ENCODE measurements at regions not wholly inside any gene's neighbourhood (a gene's known extent, or its start where the extent isn't known, plus 50 kb on each side); places are given as distances from the start of the nearest gene placed in this dataset.

GRCh38 chr5:128649192-128649591 is 111.1 kb upstream of the FBN2 start:
- DNase-seq (ENCODE audit: low read depth in 2 of 2): peak; percentile 79 to 83
- no peak for TF ChIP-seq CTCF (IDR thresholded peaks at IDR 0.05; ENCODE audit: low read depth, low read length)
- H3K4me3 ChIP-seq (replicated peaks in 1 of 2; ENCODE audit: low read depth in 2 of 2, low read length in 2 of 2): no peak overlapping the region

- no peak overlapping the region for H3K4me3 ChIP-seq (replicated peaks in 1 of 2; ENCODE audit: low read depth in 2 of 2, low read length in 2 of 2)
- no peak for TF ChIP-seq CTCF (IDR thresholded peaks at IDR 0.05; ENCODE audit: low read depth, low read length)
- DNase-seq (ENCODE audit: low read depth in 2 of 2): no peak
Measured at GRCh38 chr5:128662997-128663396, 125.0 kb upstream of the FBN2 start.

- no peak for TF ChIP-seq CTCF (IDR thresholded peaks at IDR 0.05; ENCODE audit: low read depth, low read length)
- no peak for DNase-seq (ENCODE audit: low read depth in 2 of 2)
- H3K4me3 ChIP-seq (replicated peaks in 1 of 2; ENCODE audit: low read depth in 2 of 2, low read length in 2 of 2): no peak overlapping the region
Measured at GRCh38 chr5:128665747-128666355, 127.8 kb upstream of the FBN2 start.

- TF ChIP-seq CTCF (IDR thresholded peaks at IDR 0.05; ENCODE audit: low read depth, low read length): no peak
- DNase-seq (ENCODE audit: low read depth in 2 of 2): peak in 1 of 2 donors; percentile 19
- H3K4me3 ChIP-seq (replicated peaks in 1 of 2; ENCODE audit: low read depth in 2 of 2, low read length in 2 of 2): no peak overlapping the region
Measured at GRCh38 chr5:128667152-128667551, 129.1 kb upstream of the FBN2 start.

- no peak for TF ChIP-seq CTCF (IDR thresholded peaks at IDR 0.05; ENCODE audit: low read depth, low read length)
Measured at GRCh38 chr5:128667751-128668150, 129.7 kb upstream of the FBN2 start.

GRCh38 chr5:128668921-128669320 is 130.9 kb upstream of the FBN2 start:
- H3K4me3 ChIP-seq (replicated peaks in 1 of 2; ENCODE audit: low read depth in 2 of 2, low read length in 2 of 2): no peak overlapping the region
- no peak for TF ChIP-seq CTCF (IDR thresholded peaks at IDR 0.05; ENCODE audit: low read depth, low read length)
- no peak for DNase-seq (ENCODE audit: low read depth in 2 of 2)

More at GRCh38 chr5:128667751-128668150, 129.7 kb upstream of the FBN2 start:
- DNase-seq (ENCODE audit: low read depth in 2 of 2): no peak
- H3K4me3 ChIP-seq (replicated peaks in 1 of 2; ENCODE audit: low read depth in 2 of 2, low read length in 2 of 2): no peak overlapping the region

- DNase-seq (ENCODE audit: low read depth in 2 of 2): peak in 1 of 2 donors; percentile 43
- no peak for TF ChIP-seq CTCF (IDR thresholded peaks at IDR 0.05; ENCODE audit: low read depth, low read length)
- H3K4me3 ChIP-seq (replicated peaks in 1 of 2; ENCODE audit: low read depth in 2 of 2, low read length in 2 of 2): no peak overlapping the region
Measured at GRCh38 chr5:128669803-128670202, 131.8 kb upstream of the FBN2 start.
